ENCODE measurements at regions not wholly inside any gene's neighbourhood (a gene's known extent, or its start where the extent isn't known, plus 50 kb on each side); places are given as distances from the start of the nearest gene placed in this dataset.

- H3K36me3 Mint-ChIP-seq (ENCODE audit: insufficient read depth, unreplicated experiment) = no peaks in the 10 kb centered on the region
- DNase-seq (ENCODE audit: unreplicated experiment) = no peak
- BruUV-seq (replicated peaks) = no TSS peak
- TF ChIP-seq, protein P1, sequence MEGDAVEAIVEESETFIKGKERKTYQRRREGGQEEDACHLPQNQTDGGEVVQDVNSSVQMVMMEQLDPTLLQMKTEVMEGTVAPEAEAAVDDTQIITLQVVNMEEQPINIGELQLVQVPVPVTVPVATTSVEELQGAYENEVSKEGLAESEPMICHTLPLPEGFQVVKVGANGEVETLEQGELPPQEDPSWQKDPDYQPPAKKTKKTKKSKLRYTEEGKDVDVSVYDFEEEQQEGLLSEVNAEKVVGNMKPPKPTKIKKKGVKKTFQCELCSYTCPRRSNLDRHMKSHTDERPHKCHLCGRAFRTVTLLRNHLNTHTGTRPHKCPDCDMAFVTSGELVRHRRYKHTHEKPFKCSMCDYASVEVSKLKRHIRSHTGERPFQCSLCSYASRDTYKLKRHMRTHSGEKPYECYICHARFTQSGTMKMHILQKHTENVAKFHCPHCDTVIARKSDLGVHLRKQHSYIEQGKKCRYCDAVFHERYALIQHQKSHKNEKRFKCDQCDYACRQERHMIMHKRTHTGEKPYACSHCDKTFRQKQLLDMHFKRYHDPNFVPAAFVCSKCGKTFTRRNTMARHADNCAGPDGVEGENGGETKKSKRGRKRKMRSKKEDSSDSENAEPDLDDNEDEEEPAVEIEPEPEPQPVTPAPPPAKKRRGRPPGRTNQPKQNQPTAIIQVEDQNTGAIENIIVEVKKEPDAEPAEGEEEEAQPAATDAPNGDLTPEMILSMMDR (IDR thresholded peaks at IDR 0.05; ENCODE audit: unreplicated experiment) = no peak
- no peaks in the 10 kb centered on the region for H3K9me3 Mint-ChIP-seq (ENCODE audit: unreplicated experiment)
- H3K4me3 Mint-ChIP-seq (ENCODE audit: unreplicated experiment) = no peak overlapping the region
- intact Hi-C loops (cut with micrococcal nuclease) = no loop called here
- ChIA-PET CTCF (interaction anchor here (0.7 kb wide), 1 partner anchor 69 kb away, joined by 3 read pairs; no protein-coding TSS in a partner anchor), POLR2A (interaction anchor here (0.7 kb wide), 1 partner anchor 68 kb away, joined by 3 read pairs; no protein-coding TSS in a partner anchor)
- H3K27me3 Mint-ChIP-seq (ENCODE audit: insufficient read depth, unreplicated experiment) = no peaks in the 10 kb centered on the region
- H3K4me1 Mint-ChIP-seq (ENCODE audit: insufficient read depth, unreplicated experiment) = no peaks in the 10 kb centered on the region
- no peak overlapping the region for H3K27ac Mint-ChIP-seq (ENCODE audit: low read depth, unreplicated experiment)
These were observed 139.2 kb downstream of the LINC00632 start for GRCh38 chrX:140848800-140849199.

DNA sequence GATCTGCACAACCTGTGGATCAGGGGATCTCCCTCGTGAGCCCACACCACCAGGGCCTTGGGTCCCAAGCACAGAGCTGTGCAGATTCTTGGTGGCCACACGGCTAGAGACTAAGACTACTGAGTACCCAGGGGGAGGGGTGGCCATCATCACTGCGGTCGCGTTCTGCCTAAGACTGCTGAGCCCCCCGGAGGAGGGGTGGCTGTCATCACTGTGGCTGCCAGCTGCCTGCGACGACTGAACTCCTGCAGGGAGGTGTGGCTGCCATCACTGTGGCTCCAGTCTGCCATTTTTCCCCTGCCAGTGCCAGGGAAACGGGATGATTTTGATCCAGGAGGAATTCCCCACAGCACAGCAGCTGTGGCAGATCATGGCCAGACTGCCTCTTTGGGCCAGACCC lies 141.7 kb upstream of the SPANXB1 start:
- no TSS peak for BruUV-seq (replicated peaks)
- intact Hi-C loops (cut with micrococcal nuclease) = no loop called here
- CTCF ChIA-PET = no interaction called here
- Mint-ChIP-seq H3K36me3 (ENCODE audit: insufficient read depth, unreplicated experiment) (no peaks in the 10 kb centered on the region), H3K27ac (ENCODE audit: low read depth, unreplicated experiment) (no peak overlapping the region), H3K9me3 (ENCODE audit: unreplicated experiment) (peaks cover 12% of the 10 kb centered on the region), H3K27me3 (ENCODE audit: insufficient read depth, unreplicated experiment) (no peaks in the 10 kb centered on the region), H3K4me1 (ENCODE audit: insufficient read depth, unreplicated experiment) (peaks cover 2% of the 10 kb centered on the region), H3K4me3 (ENCODE audit: unreplicated experiment) (no peak overlapping the region)
- no peak for DNase-seq (ENCODE audit: unreplicated experiment)
- POLR2A ChIA-PET = no interaction called here
- TF ChIP-seq, protein P1 (IDR thresholded peaks at IDR 0.05; ENCODE audit: unreplicated experiment) = no peak

DNA sequence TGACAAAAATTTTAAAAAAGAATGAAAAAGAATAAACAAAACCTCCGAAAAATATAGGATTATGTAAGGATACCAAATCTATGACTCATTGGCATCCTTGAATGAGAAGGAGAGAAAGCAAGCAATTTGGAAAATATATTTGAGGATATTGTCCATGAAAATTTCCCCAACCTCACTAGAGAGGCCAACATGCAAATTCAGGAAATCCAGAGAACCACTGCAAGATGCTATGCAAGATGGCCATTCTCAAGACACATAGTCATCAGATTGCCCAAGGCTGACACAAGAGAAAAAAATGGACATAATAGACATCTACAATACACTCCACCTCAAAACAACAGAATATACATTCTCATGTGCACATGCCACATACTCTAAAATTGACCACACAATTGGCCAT lies 135.9 kb upstream of the SPANXB1 start:
- POLR2A ChIA-PET = no interaction called here
- no TSS peak for BruUV-seq (replicated peaks)
- H3K4me1 Mint-ChIP-seq (ENCODE audit: insufficient read depth, unreplicated experiment) = peaks cover 12% of the 10 kb centered on the region

DNA sequence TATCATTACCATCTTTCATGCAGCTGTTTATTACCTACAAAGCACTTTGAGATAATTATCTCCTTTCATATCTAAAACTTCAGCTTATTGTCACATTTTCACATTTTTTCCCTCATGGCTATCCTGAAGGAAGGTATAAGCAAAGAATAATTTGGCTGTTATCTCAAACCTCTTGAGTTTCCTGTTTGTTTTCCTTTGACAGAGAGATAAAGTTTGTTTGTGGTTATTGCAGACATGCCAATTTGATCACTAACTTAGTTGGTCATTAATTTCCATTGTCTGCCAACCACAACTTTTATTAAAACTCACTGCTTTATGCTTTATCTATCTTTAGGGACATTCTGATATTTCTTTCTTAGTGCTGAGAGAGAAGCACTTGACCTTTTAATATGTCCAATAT lies 89.8 kb upstream of the SPANXB1 start:
- H3K4me1 Mint-ChIP-seq (ENCODE audit: insufficient read depth, unreplicated experiment) = peaks cover under 1% of the 10 kb centered on the region
- H3K27me3 Mint-ChIP-seq (ENCODE audit: insufficient read depth, unreplicated experiment) = no peaks in the 10 kb centered on the region
- ChIA-PET CTCF (interaction anchor here (1.0 kb wide), 1 partner anchor 366 kb away, joined by 3 read pairs; no protein-coding TSS in a partner anchor), POLR2A (no interaction called here)
- no peak overlapping the region for H3K27ac Mint-ChIP-seq (ENCODE audit: low read depth, unreplicated experiment)
- no TSS peak for BruUV-seq (replicated peaks)
- H3K9me3 Mint-ChIP-seq (ENCODE audit: unreplicated experiment) = no peaks in the 10 kb centered on the region
- TF ChIP-seq, protein P1 (IDR thresholded peaks at IDR 0.05; ENCODE audit: unreplicated experiment) = no peak
- intact Hi-C loops (cut with micrococcal nuclease) = no loop called here
- no peaks in the 10 kb centered on the region for H3K36me3 Mint-ChIP-seq (ENCODE audit: insufficient read depth, unreplicated experiment)
- no peak for DNase-seq (ENCODE audit: unreplicated experiment)
- no peak overlapping the region for H3K4me3 Mint-ChIP-seq (ENCODE audit: unreplicated experiment)

More for the DNA sequence above, 135.9 kb upstream of the SPANXB1 start:
- H3K36me3 Mint-ChIP-seq (ENCODE audit: insufficient read depth, unreplicated experiment) = no peaks in the 10 kb centered on the region
- TF ChIP-seq, protein P1 (IDR thresholded peaks at IDR 0.05; ENCODE audit: unreplicated experiment) = no peak
- H3K27me3 Mint-ChIP-seq (ENCODE audit: insufficient read depth, unreplicated experiment) = no peaks in the 10 kb centered on the region
- peak; percentile 24 for DNase-seq (ENCODE audit: unreplicated experiment)
- H3K27ac Mint-ChIP-seq (ENCODE audit: low read depth, unreplicated experiment) = no peak overlapping the region
- no peaks in the 10 kb centered on the region for H3K9me3 Mint-ChIP-seq (ENCODE audit: unreplicated experiment)
- intact Hi-C loops (cut with micrococcal nuclease) = no loop called here
- no peak overlapping the region for H3K4me3 Mint-ChIP-seq (ENCODE audit: unreplicated experiment)
- CTCF ChIA-PET = no interaction called here
